ENCODE measurements at regions not wholly inside any gene's neighbourhood (a gene's known extent, or its start where the extent isn't known, plus 50 kb on each side); places are given as distances from the start of the nearest gene placed in this dataset.

GRCh38 chr21:21952566-21952965, 954.4 kb downstream of the NCAM2 start:
- TF ChIP-seq CTCF (IDR thresholded peaks at IDR 0.05; ENCODE audit: control extremely low read depth, extremely low read depth, low read depth, missing control alignments), result no peak
- POLR2A ChIA-PET, result no interaction called here
- DNase-seq (ENCODE audit: extremely low spot score), result no peak
- CTCF ChIA-PET, result no interaction called here

- CTCF ChIA-PET, result no interaction called here
- TF ChIP-seq CTCF (IDR thresholded peaks at IDR 0.05; ENCODE audit: control extremely low read depth, extremely low read depth, low read depth, missing control alignments), result no peak
- POLR2A ChIA-PET, result no interaction called here
Measured at GRCh38 chr21:21955204-21955603, 957.0 kb downstream of the NCAM2 start.

GRCh38 chr21:21957490-21957889, 959.3 kb downstream of the NCAM2 start:
- no peak for DNase-seq (ENCODE audit: extremely low spot score)
- CTCF ChIA-PET, result no interaction called here

More at GRCh38 chr21:21955204-21955603, 957.0 kb downstream of the NCAM2 start:
- no peak for DNase-seq (ENCODE audit: extremely low spot score)

GRCh38 chr21:21963911-21964310, 965.7 kb downstream of the NCAM2 start:
- TF ChIP-seq CTCF (IDR thresholded peaks at IDR 0.05; ENCODE audit: control extremely low read depth, extremely low read depth, low read depth, missing control alignments), result no peak
- ChIA-PET POLR2A (no interaction called here), CTCF (interaction anchor here (1.7 kb wide), 1 partner anchor 15 kb away, joined by 4 read pairs; no protein-coding TSS in a partner anchor)
- no peak for DNase-seq (ENCODE audit: extremely low spot score)

More at GRCh38 chr21:21957490-21957889, 959.3 kb downstream of the NCAM2 start:
- no peak for TF ChIP-seq CTCF (IDR thresholded peaks at IDR 0.05; ENCODE audit: control extremely low read depth, extremely low read depth, low read depth, missing control alignments)
- POLR2A ChIA-PET, result no interaction called here

DNA sequence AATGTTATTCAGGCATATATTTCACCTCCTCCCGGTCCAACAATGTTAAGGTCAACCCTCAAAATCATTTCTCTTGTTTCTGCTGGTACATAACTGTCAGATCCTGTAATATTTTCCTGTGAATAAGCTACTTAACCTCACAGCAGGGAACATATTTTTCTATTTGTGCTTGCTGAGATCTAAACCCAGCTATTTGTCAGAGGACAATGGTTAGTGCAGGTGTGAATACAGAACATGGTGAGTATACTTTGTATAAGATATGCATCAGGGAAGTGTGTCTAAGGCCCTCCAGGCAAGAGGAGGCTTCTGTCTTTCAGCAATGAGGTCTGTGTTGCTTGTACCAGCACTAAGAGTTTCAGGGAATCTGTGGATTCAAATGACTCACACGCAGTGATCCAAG, 970.6 kb downstream of the NCAM2 start:
- no peak for TF ChIP-seq CTCF (IDR thresholded peaks at IDR 0.05; ENCODE audit: control extremely low read depth, extremely low read depth, low read depth, missing control alignments)
- ChIA-PET POLR2A (no interaction called here), CTCF (no interaction called here)
- DNase-seq (ENCODE audit: extremely low spot score), result no peak

- POLR2A ChIA-PET, result no interaction called here
- DNase-seq (ENCODE audit: extremely low spot score), result no peak
- TF ChIP-seq CTCF (IDR thresholded peaks at IDR 0.05; ENCODE audit: control extremely low read depth, extremely low read depth, low read depth, missing control alignments), result no peak
- CTCF ChIA-PET, result no interaction called here
Measured at GRCh38 chr21:21969211-21969610, 971.0 kb downstream of the NCAM2 start.

DNA sequence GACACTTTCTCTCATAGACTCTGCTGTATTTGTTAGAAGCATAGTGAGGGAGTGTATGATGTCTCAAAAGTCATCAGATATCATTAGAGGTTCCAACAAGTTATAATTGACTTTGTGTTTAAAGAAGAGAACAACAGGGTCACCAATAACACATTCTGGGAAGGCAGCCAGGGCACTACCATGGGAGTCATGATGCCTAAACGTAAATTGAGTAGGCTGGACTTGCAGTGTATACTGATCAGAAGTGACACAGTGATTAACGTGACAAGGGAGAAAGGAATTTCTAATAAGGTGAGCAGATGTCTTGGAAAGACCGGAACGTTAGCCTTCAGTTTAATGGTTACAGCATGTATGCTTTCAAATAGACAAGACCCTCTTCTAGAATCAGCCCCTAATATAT, 973.2 kb downstream of the NCAM2 start:
- DNase-seq (ENCODE audit: extremely low spot score), result no peak
- ChIA-PET POLR2A (no interaction called here), CTCF (interaction anchor here (0.8 to 1.3 kb wide), 2 partner anchors 12 kb away, joined by 3 to 4 read pairs; no protein-coding TSS in a partner anchor)
- TF ChIP-seq CTCF (IDR thresholded peaks at IDR 0.05; ENCODE audit: control extremely low read depth, extremely low read depth, low read depth, missing control alignments), result no peak
